ENCODE measurements at regions not wholly inside any gene's neighbourhood (a gene's known extent, or its start where the extent isn't known, plus 50 kb on each side); places are given as distances from the start of the nearest gene placed in this dataset.

- TF ChIP-seq POLR2A (IDR thresholded peaks at IDR 0.05; ENCODE audit: low read length) (no peak), GATA1 (IDR thresholded peaks at IDR 0.05; ENCODE audit: low read depth, low read length) (no peak)
These were observed 786.4 kb upstream of the ARPP21 start for GRCh38 chr3:34852844-34853439.
